22Rv1 (cell line): ENCODE measurements at regions not wholly inside any gene's neighbourhood (a gene's known extent, or its start where the extent isn't known, plus 50 kb on each side); places are given as distances from the start of the nearest gene placed in this dataset.

ENCODE experiments used
- H3K27ac ChIP-seq: fragments of 450-650 bp; 2 replicates; pipeline ENCODE4 v1.5.1; 2017
- CTCF ChIP-seq: fragments of 450-650 bp; IDR thresholded peaks from 2 replicates; pipeline ENCODE4 v1.5.1; 2017; ENCODE audit warnings: mild to moderate bottlenecking
- ZFX ChIP-seq: fragments of 450-650 bp; IDR thresholded peaks from 2 replicates; pipeline ENCODE4 v1.6.1; 2017; ENCODE audit warnings: antibody characterized with exemption, borderline replicate concordance

- no peak for TF ChIP-seq CTCF
- no peak for TF ChIP-seq ZFX
- no peak overlapping the region for H3K27ac ChIP-seq
Observed at GRCh38 chr13:104017317-104017716, 951.1 kb upstream of the SLC10A2 start.

- no peak for TF ChIP-seq ZFX
- no peak for TF ChIP-seq CTCF
- no peak overlapping the region for H3K27ac ChIP-seq
Observed at GRCh38 chr13:104015646-104016396, 949.6 kb upstream of the SLC10A2 start.

- H3K27ac ChIP-seq, result no peak overlapping the region
- TF ChIP-seq CTCF (no peak), ZFX (no peak)
Observed at GRCh38 chr13:104014803-104015645, 948.8 kb upstream of the SLC10A2 start.

- TF ChIP-seq ZFX (no peak), CTCF (no peak)
- no peak overlapping the region for H3K27ac ChIP-seq
Observed at GRCh38 chr13:104011505-104012241, 945.5 kb upstream of the SLC10A2 start.

- TF ChIP-seq ZFX, result no peak
- no peak for TF ChIP-seq CTCF
- H3K27ac ChIP-seq, result no peak overlapping the region
Observed at GRCh38 chr13:104008541-104009435, 942.6 kb upstream of the SLC10A2 start.

GRCh38 chr13:104008075-104008474, 941.9 kb upstream of the SLC10A2 start:
- H3K27ac ChIP-seq, result no peak overlapping the region
- TF ChIP-seq ZFX, result no peak
- no peak for TF ChIP-seq CTCF
